ENCODE measurements at regions not wholly inside any gene's neighbourhood (a gene's known extent, or its start where the extent isn't known, plus 50 kb on each side); places are given as distances from the start of the nearest gene placed in this dataset.

GRCh38 chr6:4008324-4009047 is 70.5 kb downstream of the FAM217A start:
- peak in 2 of 5 experiments; percentile 31 to 55 for DNase-seq

GRCh38 chr6:4009486-4009885 is 69.5 kb downstream of the FAM217A start:
- DNase-seq: no peak

GRCh38 chr6:4010048-4010447 is 68.9 kb downstream of the FAM217A start:
- DNase-seq: no peak

GRCh38 chr6:4010689-4011090 is 68.2 kb downstream of the FAM217A start:
- peak in 2 of 5 experiments; percentile 59 to 78 for DNase-seq

- no peak for DNase-seq
Measured at GRCh38 chr6:4012826-4013225, 66.1 kb downstream of the FAM217A start.

- DNase-seq: peak in 1 of 5 experiments; percentile 46
Measured at GRCh38 chr6:4017058-4017739, 61.7 kb downstream of the FAM217A start.

GRCh38 chr6:4017834-4018170 is 61.1 kb downstream of the FAM217A start:
- DNase-seq: peak in 1 of 5 experiments; percentile 79

- DNase-seq: peak; percentile 87 to 98 (median 95)
Measured at GRCh38 chr6:4018171-4018923, 60.6 kb downstream of the FAM217A start.
